ENCODE measurements at regions not wholly inside any gene's neighbourhood (a gene's known extent, or its start where the extent isn't known, plus 50 kb on each side); places are given as distances from the start of the nearest gene placed in this dataset.
"Not testable (repeated sequence)": the region's sequence is repeated elsewhere in the genome, so short reads cannot be mapped to it uniquely, and the experiment has no call there.

DNA sequence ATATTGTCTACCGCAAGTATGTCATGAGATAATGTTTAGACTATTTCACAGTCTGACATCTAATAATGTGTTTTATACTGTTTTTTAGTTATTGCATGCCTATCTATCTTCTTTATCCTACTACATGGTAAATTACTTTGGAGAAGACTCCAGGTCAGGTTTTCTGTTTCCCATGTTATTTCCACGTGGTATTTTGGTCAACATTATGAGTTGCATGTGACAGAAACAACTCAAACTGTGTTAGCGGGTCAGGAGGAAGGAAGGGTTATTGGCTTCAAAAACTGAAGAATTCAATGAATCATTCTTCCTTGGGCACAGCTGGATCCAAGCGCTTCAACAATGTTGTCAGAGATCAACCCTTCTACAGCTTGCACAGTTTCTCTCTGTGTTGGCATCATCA is 252.1 kb upstream of the CCNG1 start:
- DNase-seq = no peak

GRCh38 chr5:163189023-163189553 is 248.3 kb upstream of the CCNG1 start:
- DNase-seq = no peak

- DNase-seq = no peak
These were observed 247.1 kb upstream of the CCNG1 start for GRCh38 chr5:163190283-163190682.

DNA sequence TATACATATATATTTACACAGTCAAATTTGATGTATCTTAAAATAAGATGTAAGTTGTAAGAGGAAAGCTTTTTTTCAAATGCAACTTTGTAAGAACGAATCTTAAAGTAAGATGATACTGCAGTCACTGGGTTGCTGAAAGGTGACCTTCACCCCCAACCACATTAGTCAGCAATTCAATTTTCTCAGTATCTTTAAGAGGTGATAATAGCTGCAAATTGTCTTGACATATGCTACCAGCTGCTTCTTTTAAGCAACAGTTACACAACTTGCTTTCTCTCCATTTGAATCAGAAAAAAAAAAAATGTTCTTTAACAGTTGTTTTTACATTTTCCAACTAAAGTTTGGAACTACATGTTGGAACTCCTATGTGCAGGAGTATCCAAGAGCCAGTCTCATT is 246.6 kb upstream of the CCNG1 start:
- DNase-seq = no peak

GRCh38 chr5:163193886-163194285 is 243.5 kb upstream of the CCNG1 start:
- no peak for DNase-seq

- no peak for DNase-seq
These were observed 231.8 kb upstream of the CCNG1 start for GRCh38 chr5:163205645-163206044.

DNA sequence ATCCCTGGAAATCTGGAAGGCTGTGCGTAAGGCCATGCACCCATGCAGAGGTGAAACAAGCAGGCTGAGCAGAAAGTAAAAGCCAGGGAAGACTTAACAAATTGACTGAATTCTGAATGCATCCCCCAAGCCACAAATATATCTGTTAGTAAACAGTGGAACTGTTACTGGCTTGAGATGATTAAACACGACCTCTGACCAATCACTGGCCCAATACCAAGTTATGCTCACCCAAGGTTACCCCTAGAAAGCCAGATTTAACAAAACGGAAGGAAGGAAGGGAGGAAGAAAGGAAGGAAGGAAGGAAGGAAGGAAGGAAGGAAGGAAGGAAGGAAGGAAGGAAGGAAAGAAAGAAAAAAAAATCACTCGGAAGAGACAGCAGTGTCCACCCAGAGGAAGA is 215.8 kb upstream of the CCNG1 start:
- DNase-seq = no peak

DNA sequence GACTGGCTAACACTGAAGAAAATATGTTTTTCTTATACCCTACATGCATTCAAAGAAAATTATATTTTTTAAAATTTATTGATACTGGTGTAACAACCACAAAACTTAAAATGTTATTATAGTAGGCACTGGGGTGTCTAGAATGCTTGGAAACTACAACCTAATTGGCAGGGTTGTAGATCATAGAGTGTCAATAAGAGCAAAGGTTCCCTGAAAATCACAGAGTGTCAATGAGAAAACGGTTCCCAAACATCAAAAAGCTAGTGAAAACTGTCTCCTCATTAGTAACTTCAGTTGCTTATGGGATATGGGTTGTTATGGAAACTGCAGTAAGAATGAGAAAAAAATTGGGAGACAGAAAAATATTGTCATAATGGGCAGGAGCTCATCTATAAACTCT is 214.4 kb upstream of the CCNG1 start:
- no peak for DNase-seq

- DNase-seq = no peak
These were observed 192.9 kb upstream of the CCNG1 start for GRCh38 chr5:163244445-163244987.

GRCh38 chr5:163245584-163245983 is 191.8 kb upstream of the CCNG1 start:
- DNase-seq = no peak

- no peak for DNase-seq
These were observed 189.1 kb upstream of the CCNG1 start for GRCh38 chr5:163248333-163248732.

DNA sequence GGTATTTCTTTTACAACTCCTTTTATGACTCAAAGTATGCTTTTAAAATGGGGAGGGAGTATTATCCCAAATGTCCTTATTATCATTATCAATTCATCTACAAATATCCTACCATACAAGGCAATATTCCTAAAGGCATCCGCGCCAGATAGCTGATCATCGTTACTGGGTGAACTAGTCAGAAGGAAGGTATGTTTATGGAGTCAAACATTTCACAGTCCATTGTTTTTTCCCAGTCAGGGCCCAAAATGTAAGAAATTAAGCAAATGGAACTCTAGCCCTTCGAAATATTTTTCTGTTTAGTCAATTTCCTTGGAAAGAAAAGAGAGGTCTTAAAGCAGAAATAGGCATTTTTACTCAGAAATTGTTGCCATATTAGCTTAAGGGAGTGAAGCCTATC is 188.5 kb upstream of the CCNG1 start:
- no peak for DNase-seq

GRCh38 chr5:163252950-163253349 is 184.4 kb upstream of the CCNG1 start:
- no peak for DNase-seq

DNA sequence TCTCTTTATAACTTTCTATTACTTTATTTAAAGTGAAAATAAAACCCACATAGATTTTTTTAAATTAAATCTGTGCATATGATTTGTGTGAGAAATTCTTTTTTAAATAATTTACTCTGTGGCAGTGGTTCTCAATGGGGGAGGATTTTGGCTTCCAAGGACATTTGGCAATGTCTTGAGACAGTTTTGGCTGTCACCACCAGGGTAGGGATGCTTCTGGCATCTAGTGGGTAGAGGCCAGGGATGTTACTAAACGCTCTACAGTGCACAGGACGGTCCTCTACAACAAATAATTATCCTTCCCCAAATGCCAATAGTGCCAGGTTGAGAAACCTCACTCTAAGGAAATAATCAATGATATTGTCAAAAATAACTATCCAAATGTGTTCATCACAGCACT is 177.9 kb upstream of the CCNG1 start:
- no peak for DNase-seq

GRCh38 chr5:163260471-163260870 is 176.9 kb upstream of the CCNG1 start:
- DNase-seq = no peak

GRCh38 chr5:163260961-163261360 is 176.4 kb upstream of the CCNG1 start:
- DNase-seq = no peak

DNA sequence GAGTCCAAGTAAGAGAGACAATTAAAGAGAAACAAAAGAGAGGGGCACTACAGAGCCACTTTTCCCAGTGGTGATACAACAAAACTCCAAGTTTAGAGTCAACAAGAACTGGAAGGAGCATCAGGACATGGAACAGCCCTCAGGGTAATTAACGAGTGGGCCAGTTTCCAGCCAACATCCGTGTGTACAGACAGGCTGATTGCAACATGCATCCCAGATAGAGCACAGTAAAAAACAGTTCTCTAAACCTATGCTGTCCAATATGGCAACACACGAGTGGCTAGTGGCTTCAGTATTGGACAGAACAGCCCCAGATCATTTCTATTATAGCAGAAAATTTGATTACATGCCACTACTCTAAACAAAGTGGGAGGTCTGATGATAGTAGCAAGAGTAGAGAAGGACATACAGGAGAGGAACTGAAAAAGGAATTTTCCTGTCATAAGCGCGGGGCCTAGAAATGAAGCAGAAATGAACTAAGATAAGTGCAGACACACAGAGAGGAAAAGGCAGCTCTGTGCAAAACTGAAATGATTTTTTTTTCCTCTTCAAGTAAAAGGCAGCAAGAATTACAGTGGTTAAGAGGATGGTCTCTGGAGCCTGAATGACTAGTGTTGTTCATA is 175.6 kb upstream of the CCNG1 start:
- DNase-seq = peak; percentile 18

DNA sequence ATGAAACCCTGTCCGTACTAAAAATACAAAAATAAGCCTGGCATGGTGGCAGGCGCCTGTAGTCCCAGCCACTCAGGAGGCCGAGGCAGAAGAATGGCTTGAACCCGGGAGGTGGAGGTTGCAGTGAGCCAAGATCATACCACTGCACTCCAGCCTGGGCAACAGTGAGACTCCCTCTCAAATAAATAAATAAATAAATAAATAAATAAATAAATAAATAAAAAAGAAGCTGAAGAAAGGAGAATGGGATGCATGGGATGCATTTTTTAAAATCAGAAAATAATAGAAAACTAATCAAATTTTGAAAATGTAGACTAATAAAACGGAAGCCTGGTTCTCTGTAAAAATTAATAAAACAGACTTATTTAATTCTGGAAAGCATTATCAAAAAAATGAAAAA is 171.1 kb upstream of the CCNG1 start:
- DNase-seq = not testable (repeated sequence)

DNA sequence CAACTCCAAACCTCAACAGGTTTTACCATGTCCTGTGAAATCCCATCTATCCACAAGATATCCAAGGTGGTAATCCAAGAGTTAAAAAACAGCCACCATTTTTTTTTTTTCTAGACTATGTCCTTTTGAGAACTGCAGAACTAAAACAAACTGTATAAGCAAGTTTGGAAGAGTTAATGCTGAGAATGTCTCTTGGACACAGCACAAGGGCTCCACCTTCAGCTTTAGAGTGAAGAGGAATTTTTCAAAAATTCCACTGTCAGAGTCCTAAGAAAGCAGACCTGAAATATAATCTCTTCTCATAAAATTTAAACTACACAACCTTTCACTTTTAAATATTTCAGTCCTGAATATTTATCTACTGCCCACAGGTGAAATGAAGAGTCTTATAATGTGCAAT is 167.8 kb upstream of the CCNG1 start:
- DNase-seq = no peak

GRCh38 chr5:163276466-163276865 is 160.9 kb upstream of the CCNG1 start:
- DNase-seq = no peak

- DNase-seq = not testable (repeated sequence)
These were observed 156.5 kb upstream of the CCNG1 start for GRCh38 chr5:163280897-163281296.

- no peak for DNase-seq
These were observed 155.9 kb upstream of the CCNG1 start for GRCh38 chr5:163281512-163281911.

GRCh38 chr5:163293836-163294235 is 143.6 kb upstream of the CCNG1 start:
- DNase-seq = no peak

- DNase-seq = no peak
These were observed 133.7 kb upstream of the CCNG1 start for GRCh38 chr5:163303718-163304117.

DNA sequence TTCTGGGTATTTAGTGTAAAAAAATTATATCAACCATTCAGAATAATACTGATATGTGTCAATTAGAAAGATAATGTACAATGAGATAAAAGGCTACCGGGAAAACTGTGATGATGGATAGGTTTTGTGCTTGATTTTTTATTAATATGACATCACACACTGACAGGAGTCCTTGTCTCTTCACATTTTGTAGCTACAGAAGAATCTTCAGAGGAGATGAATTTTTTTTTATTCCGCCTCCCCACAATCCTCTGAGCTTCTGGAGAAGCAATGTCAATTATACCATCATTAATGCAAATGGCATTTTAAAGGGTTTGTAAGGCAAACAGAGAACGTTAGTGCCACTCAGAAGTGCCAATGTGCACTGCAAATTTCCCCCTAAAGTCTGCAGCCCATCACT is 131.7 kb upstream of the CCNG1 start:
- DNase-seq = no peak
